Activated naive CD4-positive, alpha-beta T cell treated with anti-CD3 and anti-CD28 coated beads, Interleukin-2, amount 10 ng/mL, durations not matched to agents 7 days and 5 days (primary cell): ENCODE measurements at regions not wholly inside any gene's neighbourhood (a gene's known extent, or its start where the extent isn't known, plus 50 kb on each side); places are given as distances from the start of the nearest gene placed in this dataset.

Experiments used
- CTCF ChIA-PET: fragments of 350-600 bp; sonication (Branson Sonifier 250); formaldehyde crosslinking; loops from one replicate; lab custom pipeline; 2021; ENCODE audit warnings: antibody characterized with exemption; lab: Charles Lee
- DNase-seq: peaks from one replicate; pipeline ENCODE4 v3.0.0-alpha.2; 2020
- H3K27ac Mint-ChIP-seq: one replicate; pipeline ENCODE4 v1.8.0; 2021; ENCODE audit warnings: mild to moderate bottlenecking, moderate library complexity, mixed read lengths
- H3K27me3 Mint-ChIP-seq: one replicate; pipeline ENCODE4 v1.8.0; 2021; ENCODE audit warnings: mild to moderate bottlenecking, mixed read lengths
- H3K36me3 Mint-ChIP-seq: one replicate; pipeline ENCODE4 v1.8.0; 2021; ENCODE audit warnings: mixed read lengths
- H3K4me1 Mint-ChIP-seq: one replicate; pipeline ENCODE4 v1.8.0; 2021; ENCODE audit warnings: mixed read lengths
- H3K4me3 Mint-ChIP-seq: one replicate; pipeline ENCODE4 v1.8.0; 2021; ENCODE audit warnings: mild to moderate bottlenecking, moderate library complexity, mixed read lengths
- H3K9me3 Mint-ChIP-seq: one replicate; pipeline ENCODE4 v1.8.0; 2021; ENCODE audit warnings: mixed read lengths

DNA sequence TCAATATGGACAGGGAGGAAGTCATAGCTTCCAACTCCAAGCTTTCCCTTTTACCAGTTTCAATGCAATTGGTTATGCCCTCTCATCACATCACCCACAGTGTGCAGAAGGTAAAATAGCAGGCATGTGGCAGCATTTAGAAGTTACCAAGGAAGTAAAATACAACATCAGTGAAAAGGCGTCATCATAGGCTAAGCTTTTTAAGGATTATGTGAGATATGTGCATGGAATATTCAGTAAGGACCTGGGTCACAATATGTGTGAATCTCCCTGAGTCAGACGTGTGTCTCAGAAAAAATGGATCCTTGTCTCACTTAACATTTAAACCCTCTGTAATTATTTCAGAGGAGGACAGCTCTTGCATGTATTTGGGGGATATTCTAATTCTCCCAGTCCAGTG lies 522.8 kb upstream of the POM121L12 start:
- H3K4me3 Mint-ChIP-seq = no peak overlapping the region
- no peak for DNase-seq
- peaks cover 7% of the 10 kb centered on the region for H3K9me3 Mint-ChIP-seq
- H3K4me1 Mint-ChIP-seq = no peaks in the 10 kb centered on the region
- H3K27me3 Mint-ChIP-seq = no peaks in the 10 kb centered on the region
- no peaks in the 10 kb centered on the region for H3K36me3 Mint-ChIP-seq
- CTCF ChIA-PET = no interaction called here
- no peak overlapping the region for H3K27ac Mint-ChIP-seq

- peaks cover 1% of the 10 kb centered on the region for H3K9me3 Mint-ChIP-seq
- H3K4me1 Mint-ChIP-seq = no peaks in the 10 kb centered on the region
- H3K27ac Mint-ChIP-seq = no peak overlapping the region
- H3K4me3 Mint-ChIP-seq = no peak overlapping the region
- CTCF ChIA-PET = no interaction called here
- no peaks in the 10 kb centered on the region for H3K36me3 Mint-ChIP-seq
- H3K27me3 Mint-ChIP-seq = no peaks in the 10 kb centered on the region
- DNase-seq = no peak
Measured at GRCh38 chr7:52507546-52508255, 527.7 kb upstream of the POM121L12 start.

DNA sequence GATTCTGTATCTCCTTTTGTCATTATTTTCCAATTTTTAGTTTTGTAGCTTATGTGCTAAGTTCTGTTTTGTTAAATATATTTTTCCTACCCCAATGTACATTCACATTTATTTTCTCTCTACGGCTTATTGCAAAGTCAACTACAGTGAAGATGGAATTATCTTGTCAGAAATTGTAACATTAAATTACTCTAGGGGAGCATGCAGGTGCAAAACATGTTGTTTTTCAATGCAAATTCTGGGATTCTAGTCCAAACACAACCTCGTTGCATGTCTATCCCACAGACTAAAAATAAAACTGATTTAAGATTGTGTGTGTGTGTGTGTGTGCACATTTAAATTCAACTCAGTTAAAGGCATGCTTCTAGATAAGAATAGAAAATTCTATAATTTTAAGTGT lies 529.1 kb upstream of the POM121L12 start:
- no peak overlapping the region for H3K4me3 Mint-ChIP-seq
- peaks cover 1% of the 10 kb centered on the region for H3K9me3 Mint-ChIP-seq
- H3K27ac Mint-ChIP-seq = no peak overlapping the region
- no peaks in the 10 kb centered on the region for H3K4me1 Mint-ChIP-seq
- CTCF ChIA-PET = no interaction called here
- no peaks in the 10 kb centered on the region for H3K27me3 Mint-ChIP-seq
- DNase-seq = no peak
- no peaks in the 10 kb centered on the region for H3K36me3 Mint-ChIP-seq

- H3K36me3 Mint-ChIP-seq = no peaks in the 10 kb centered on the region
- DNase-seq = no peak
- no peak overlapping the region for H3K27ac Mint-ChIP-seq
- H3K27me3 Mint-ChIP-seq = no peaks in the 10 kb centered on the region
- H3K9me3 Mint-ChIP-seq = no peaks in the 10 kb centered on the region
- CTCF ChIA-PET = no interaction called here
- H3K4me1 Mint-ChIP-seq = no peaks in the 10 kb centered on the region
- H3K4me3 Mint-ChIP-seq = no peak overlapping the region
Measured at GRCh38 chr7:52504561-52504960, 530.9 kb upstream of the POM121L12 start.

GRCh38 chr7:52502281-52502680 lies 533.2 kb upstream of the POM121L12 start:
- Mint-ChIP-seq H3K9me3 (no peaks in the 10 kb centered on the region), H3K27ac (no peak overlapping the region), H3K4me1 (no peaks in the 10 kb centered on the region), H3K36me3 (no peaks in the 10 kb centered on the region), H3K27me3 (no peaks in the 10 kb centered on the region), H3K4me3 (no peak overlapping the region)
- CTCF ChIA-PET = no interaction called here
- no peak for DNase-seq

GRCh38 chr7:52501696-52502095 lies 533.7 kb upstream of the POM121L12 start:
- Mint-ChIP-seq H3K36me3 (no peaks in the 10 kb centered on the region), H3K9me3 (no peaks in the 10 kb centered on the region), H3K4me3 (no peak overlapping the region), H3K27me3 (no peaks in the 10 kb centered on the region), H3K4me1 (no peaks in the 10 kb centered on the region), H3K27ac (no peak overlapping the region)
- no peak for DNase-seq
- CTCF ChIA-PET = no interaction called here

DNA sequence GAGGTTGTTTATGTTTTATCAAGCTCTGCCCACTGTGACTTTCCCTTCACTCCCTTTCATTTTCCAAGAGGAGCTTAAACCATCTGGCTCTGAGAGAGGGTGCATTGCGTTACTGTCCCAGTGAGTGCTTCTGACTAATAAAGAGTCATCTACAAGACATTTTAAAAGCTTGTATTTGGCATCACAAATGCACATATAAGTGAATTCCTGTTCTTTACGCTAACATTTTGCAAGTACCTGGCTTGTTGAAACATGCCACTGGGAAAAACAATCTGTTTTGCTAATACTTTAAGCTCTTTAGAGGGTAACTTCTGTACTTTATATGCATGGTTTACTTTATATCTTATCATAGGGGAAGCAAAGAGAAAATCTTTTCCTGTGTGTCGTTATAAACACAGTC lies 534.6 kb upstream of the POM121L12 start:
- no peak for DNase-seq
- no peak overlapping the region for H3K27ac Mint-ChIP-seq
- H3K36me3 Mint-ChIP-seq = no peaks in the 10 kb centered on the region
- no peaks in the 10 kb centered on the region for H3K9me3 Mint-ChIP-seq
- CTCF ChIA-PET = no interaction called here
- no peaks in the 10 kb centered on the region for H3K4me1 Mint-ChIP-seq
- H3K4me3 Mint-ChIP-seq = no peak overlapping the region
- no peaks in the 10 kb centered on the region for H3K27me3 Mint-ChIP-seq

- Mint-ChIP-seq H3K36me3 (no peaks in the 10 kb centered on the region), H3K27me3 (no peaks in the 10 kb centered on the region), H3K27ac (no peak overlapping the region), H3K4me1 (no peaks in the 10 kb centered on the region), H3K4me3 (no peak overlapping the region), H3K9me3 (no peaks in the 10 kb centered on the region)
- CTCF ChIA-PET = no interaction called here
- no peak for DNase-seq
Measured at GRCh38 chr7:52498366-52498765, 537.1 kb upstream of the POM121L12 start.

DNA sequence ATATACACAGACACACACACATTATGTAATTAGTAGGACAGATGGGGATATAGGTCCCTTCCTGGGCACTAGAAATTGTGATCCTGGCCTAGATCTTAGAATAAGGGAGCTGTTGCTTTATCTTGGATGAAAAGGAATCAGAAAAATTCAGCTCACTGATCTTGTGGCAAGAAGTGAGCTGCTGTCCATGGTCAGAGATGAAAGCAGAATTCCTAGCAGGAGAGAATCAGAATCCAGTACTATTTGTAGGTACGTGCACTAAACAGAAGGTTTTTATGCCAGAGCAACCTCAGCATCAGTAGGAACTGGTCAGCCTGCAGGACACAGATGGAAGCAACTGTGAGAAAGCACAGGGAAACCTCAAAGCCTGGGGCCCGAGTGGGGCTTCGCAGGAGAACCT lies 549.2 kb upstream of the POM121L12 start:
- CTCF ChIA-PET = no interaction called here
- H3K4me3 Mint-ChIP-seq = no peak overlapping the region
- H3K27ac Mint-ChIP-seq = no peak overlapping the region
- no peaks in the 10 kb centered on the region for H3K27me3 Mint-ChIP-seq
- no peaks in the 10 kb centered on the region for H3K36me3 Mint-ChIP-seq
- H3K9me3 Mint-ChIP-seq = peaks cover 10% of the 10 kb centered on the region
- no peak for DNase-seq
- no peaks in the 10 kb centered on the region for H3K4me1 Mint-ChIP-seq

DNA sequence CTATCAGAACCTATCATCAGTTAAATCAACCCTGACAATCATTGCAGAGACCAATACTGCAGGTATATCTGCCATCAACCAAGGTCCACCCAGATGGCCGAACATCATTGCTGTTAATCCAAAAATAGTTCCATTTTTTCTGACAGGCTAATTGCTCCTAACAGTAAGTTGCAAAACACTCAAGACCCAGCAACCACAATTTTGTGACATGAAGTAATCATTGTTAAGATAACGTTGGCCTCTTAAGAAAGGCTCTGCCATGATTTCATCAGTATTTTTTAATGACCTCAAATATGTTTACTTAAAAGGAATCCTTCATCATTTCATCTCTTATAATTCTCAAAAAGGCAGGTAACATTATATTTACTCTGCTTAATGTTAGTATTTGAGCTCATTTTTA lies 553.4 kb upstream of the POM121L12 start:
- DNase-seq = no peak
- Mint-ChIP-seq H3K36me3 (no peaks in the 10 kb centered on the region), H3K9me3 (peaks cover 8% of the 10 kb centered on the region), H3K27me3 (no peaks in the 10 kb centered on the region), H3K27ac (no peak overlapping the region), H3K4me1 (no peaks in the 10 kb centered on the region), H3K4me3 (no peak overlapping the region)
- CTCF ChIA-PET = no interaction called here

- no peak overlapping the region for H3K27ac Mint-ChIP-seq
- H3K36me3 Mint-ChIP-seq = no peaks in the 10 kb centered on the region
- no peak overlapping the region for H3K4me3 Mint-ChIP-seq
Measured at GRCh38 chr7:52481571-52481970, 553.9 kb upstream of the POM121L12 start.

DNA sequence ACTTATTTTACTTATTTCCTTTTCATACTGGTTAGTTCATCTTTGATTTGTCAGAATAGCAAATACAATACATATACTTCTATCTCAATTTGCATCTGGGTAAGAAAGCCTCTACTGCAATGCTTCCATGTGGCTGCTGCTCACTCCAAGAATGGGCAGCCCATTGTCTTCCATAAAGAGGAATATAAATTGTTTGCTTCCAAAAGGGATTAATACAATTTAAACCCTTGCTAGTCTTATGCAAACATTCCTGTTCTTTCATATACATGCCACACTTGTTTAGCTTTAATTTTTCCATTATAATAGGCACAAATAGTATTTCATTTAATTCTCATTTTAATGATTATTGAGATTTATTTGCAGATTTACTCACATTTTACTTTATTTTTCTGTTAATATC lies 555.4 kb upstream of the POM121L12 start:
- H3K9me3 Mint-ChIP-seq = peaks cover 2% of the 10 kb centered on the region
- H3K27ac Mint-ChIP-seq = no peak overlapping the region
- H3K36me3 Mint-ChIP-seq = no peaks in the 10 kb centered on the region
- H3K4me3 Mint-ChIP-seq = no peak overlapping the region
- DNase-seq = no peak
- no peaks in the 10 kb centered on the region for H3K27me3 Mint-ChIP-seq
- CTCF ChIA-PET = no interaction called here
- no peaks in the 10 kb centered on the region for H3K4me1 Mint-ChIP-seq

More at GRCh38 chr7:52481571-52481970, 553.9 kb upstream of the POM121L12 start:
- Mint-ChIP-seq H3K27me3 (no peaks in the 10 kb centered on the region), H3K9me3 (peaks cover 8% of the 10 kb centered on the region), H3K4me1 (no peaks in the 10 kb centered on the region)
- DNase-seq = no peak
- CTCF ChIA-PET = no interaction called here

DNA sequence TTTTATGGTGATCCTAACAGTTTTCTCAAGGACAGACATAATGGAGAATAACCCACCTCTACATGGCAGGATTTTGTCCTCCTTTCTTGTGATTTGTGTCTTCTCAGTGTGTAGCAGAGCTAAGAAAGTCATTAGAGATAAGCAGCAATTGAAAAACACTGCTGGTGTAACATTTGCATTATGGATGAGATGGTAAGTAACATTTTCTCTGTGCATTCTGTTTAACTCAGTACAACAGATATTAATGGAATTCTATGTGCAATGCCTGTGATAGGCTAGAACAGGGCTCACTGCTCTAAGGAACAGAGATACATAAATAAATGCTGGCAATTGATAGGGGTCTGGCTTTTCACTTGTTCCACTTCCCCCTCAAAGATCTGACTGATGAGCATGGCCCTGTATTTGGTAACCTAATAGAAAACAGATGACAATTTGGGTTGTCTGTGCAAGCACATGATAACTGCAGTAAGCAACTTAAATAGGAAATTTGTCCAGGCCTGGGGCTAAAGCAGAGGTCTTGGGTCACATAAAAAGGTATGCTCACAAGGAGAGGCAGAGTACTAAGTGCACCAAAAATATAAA lies 560.3 kb upstream of the POM121L12 start:
- Mint-ChIP-seq H3K9me3 (peaks cover 6% of the 10 kb centered on the region), H3K27ac (no peak overlapping the region), H3K36me3 (no peaks in the 10 kb centered on the region), H3K27me3 (no peaks in the 10 kb centered on the region), H3K4me3 (no peak overlapping the region), H3K4me1 (no peaks in the 10 kb centered on the region)
- CTCF ChIA-PET = no interaction called here
- DNase-seq = no peak

DNA sequence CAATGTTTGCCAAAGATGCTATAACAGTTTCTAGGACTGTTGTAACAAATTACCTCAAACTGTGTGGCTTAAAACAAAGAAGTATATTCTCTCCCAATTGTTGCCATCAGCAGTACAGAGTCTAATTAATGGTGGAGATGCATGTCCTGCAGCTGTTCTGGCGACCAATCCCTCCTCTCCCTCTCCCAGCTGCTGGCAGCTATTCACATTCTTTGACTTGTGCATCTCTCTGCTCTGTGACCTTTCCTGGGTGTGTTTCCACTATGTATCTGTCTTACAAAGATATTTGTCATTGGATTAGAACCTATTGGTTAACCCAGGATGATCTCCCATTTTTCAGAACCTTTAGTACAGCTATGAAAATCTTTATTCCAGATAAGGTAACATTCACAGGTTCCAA lies 561.7 kb upstream of the POM121L12 start:
- no peak overlapping the region for H3K27ac Mint-ChIP-seq
- no peak overlapping the region for H3K4me3 Mint-ChIP-seq
- H3K9me3 Mint-ChIP-seq = peaks cover 6% of the 10 kb centered on the region
- CTCF ChIA-PET = no interaction called here
- DNase-seq = no peak
- H3K4me1 Mint-ChIP-seq = no peaks in the 10 kb centered on the region
- no peaks in the 10 kb centered on the region for H3K27me3 Mint-ChIP-seq
- H3K36me3 Mint-ChIP-seq = no peaks in the 10 kb centered on the region

- DNase-seq = no peak
- Mint-ChIP-seq H3K4me3 (no peak overlapping the region), H3K27ac (no peak overlapping the region), H3K9me3 (peaks cover 6% of the 10 kb centered on the region), H3K4me1 (no peaks in the 10 kb centered on the region), H3K36me3 (no peaks in the 10 kb centered on the region), H3K27me3 (no peaks in the 10 kb centered on the region)
- CTCF ChIA-PET = no interaction called here
Measured at GRCh38 chr7:52472006-52472620, 563.3 kb upstream of the POM121L12 start.
